ENCODE measurements at regions not wholly inside any gene's neighbourhood (a gene's known extent, or its start where the extent isn't known, plus 50 kb on each side); places are given as distances from the start of the nearest gene placed in this dataset.

GRCh38 chr7:53756946-53757345 is 721.5 kb downstream of the POM121L12 start:
- FAIRE-seq (no peak), ATAC-seq (no peak), DNase-seq (ENCODE audit: low spot score) (no peak)
- CTCF ChIA-PET (ENCODE audit: low intra/inter-chr PET ratio, low total read pairs): no interaction called here
- intact Hi-C loops (cut with micrococcal nuclease; ENCODE audit: unreplicated experiment) (no loop called here), in situ Hi-C loops (cut with HindIII; ENCODE audit: extremely low pct_ligation_motif_present, low pct_unique_long_range_greater_than_20kb) (no loop called here)
- H3K4me2 ChIP-seq (ENCODE audit: low read depth, low read length): no peak overlapping the region
- H3K27me3 ChIP-seq (ENCODE audit: control insufficient read depth in 1 of 2, insufficient read depth in 2 of 2, low read length in 2 of 2): no peaks in the 10 kb centered on the region
- TF ChIP-seq MXI1 (IDR thresholded peaks at IDR 0.05; ENCODE audit: borderline replicate concordance, low read depth, low read length) (no peak), ZFX (CRISPR knock-in tag; IDR thresholded peaks at IDR 0.05; ENCODE audit: low read depth) (no peak), SETDB1 (CRISPR knock-in tag; IDR thresholded peaks at IDR 0.05; ENCODE audit: borderline replicate concordance) (no peak), STAT5B (CRISPR knock-in tag; IDR thresholded peaks at IDR 0.05) (no peak)
- TF ChIP-seq, protein P1, sequence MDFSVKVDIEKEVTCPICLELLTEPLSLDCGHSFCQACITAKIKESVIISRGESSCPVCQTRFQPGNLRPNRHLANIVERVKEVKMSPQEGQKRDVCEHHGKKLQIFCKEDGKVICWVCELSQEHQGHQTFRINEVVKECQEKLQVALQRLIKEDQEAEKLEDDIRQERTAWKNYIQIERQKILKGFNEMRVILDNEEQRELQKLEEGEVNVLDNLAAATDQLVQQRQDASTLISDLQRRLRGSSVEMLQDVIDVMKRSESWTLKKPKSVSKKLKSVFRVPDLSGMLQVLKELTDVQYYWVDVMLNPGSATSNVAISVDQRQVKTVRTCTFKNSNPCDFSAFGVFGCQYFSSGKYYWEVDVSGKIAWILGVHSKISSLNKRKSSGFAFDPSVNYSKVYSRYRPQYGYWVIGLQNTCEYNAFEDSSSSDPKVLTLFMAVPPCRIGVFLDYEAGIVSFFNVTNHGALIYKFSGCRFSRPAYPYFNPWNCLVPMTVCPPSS (IDR thresholded peaks at IDR 0.05): no peak
- TF ChIP-seq, protein P2, sequence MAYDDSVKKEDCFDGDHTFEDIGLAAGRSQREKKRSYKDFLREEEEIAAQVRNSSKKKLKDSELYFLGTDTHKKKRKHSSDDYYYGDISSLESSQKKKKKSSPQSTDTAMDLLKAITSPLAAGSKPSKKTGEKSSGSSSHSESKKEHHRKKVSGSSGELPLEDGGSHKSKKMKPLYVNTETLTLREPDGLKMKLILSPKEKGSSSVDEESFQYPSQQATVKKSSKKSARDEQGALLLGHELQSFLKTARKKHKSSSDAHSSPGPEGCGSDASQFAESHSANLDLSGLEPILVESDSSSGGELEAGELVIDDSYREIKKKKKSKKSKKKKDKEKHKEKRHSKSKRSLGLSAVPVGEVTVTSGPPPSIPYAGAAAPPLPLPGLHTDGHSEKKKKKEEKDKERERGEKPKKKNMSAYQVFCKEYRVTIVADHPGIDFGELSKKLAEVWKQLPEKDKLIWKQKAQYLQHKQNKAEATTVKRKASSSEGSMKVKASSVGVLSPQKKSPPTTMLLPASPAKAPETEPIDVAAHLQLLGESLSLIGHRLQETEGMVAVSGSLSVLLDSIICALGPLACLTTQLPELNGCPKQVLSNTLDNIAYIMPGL (CRISPR knock-in tag; IDR thresholded peaks at IDR 0.05; ENCODE audit: borderline replicate concordance in 1 of 2, low read depth in 1 of 2): no peak
- TF ChIP-seq, protein P3, sequence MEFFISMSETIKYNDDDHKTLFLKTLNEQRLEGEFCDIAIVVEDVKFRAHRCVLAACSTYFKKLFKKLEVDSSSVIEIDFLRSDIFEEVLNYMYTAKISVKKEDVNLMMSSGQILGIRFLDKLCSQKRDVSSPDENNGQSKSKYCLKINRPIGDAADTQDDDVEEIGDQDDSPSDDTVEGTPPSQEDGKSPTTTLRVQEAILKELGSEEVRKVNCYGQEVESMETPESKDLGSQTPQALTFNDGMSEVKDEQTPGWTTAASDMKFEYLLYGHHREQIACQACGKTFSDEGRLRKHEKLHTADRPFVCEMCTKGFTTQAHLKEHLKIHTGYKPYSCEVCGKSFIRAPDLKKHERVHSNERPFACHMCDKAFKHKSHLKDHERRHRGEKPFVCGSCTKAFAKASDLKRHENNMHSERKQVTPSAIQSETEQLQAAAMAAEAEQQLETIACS (CRISPR knock-in tag; IDR thresholded peaks at IDR 0.05): no peak
- POLR2A ChIA-PET: no interaction called here
- 0% methylated on average over 3 of the region's 3 CpGs for WGBS (ENCODE audit: low lambda C conversion rate)
- H3K9me3 ChIP-seq (ENCODE audit: low read length): peaks cover 88% of the 10 kb centered on the region
- no peak overlapping the region for H3K27ac ChIP-seq (ENCODE audit: extremely low read length, insufficient read depth, low read length)
- H3K4me3 ChIP-seq (replicated peaks in 1 of 3; ENCODE audit: insufficient read depth in 1 of 3, low read depth in 2 of 3, low read length in 3 of 3): no peak overlapping the region
- no peaks in the 10 kb centered on the region for H3K79me2 ChIP-seq (ENCODE audit: insufficient read depth, low read length)
- no peak overlapping the region for H3K9ac ChIP-seq (ENCODE audit: insufficient read depth, low read depth, low read length)
- no TSS peak for BruUV-seq (replicated peaks)
- H3K4me1 ChIP-seq (ENCODE audit: insufficient read depth, low read length): no peaks in the 10 kb centered on the region
- H4K20me1 ChIP-seq (ENCODE audit: insufficient read depth, low read length): no peaks in the 10 kb centered on the region
- H3K36me3 ChIP-seq (replicated peaks in 1 of 2; ENCODE audit: control insufficient read depth in 1 of 2, insufficient read depth in 2 of 2, low read length in 2 of 2): no peaks in the 10 kb centered on the region
- no peak overlapping the region for H2AFZ ChIP-seq (ENCODE audit: low read length)
